Tibial nerve (tissue), 4 donors: ENCODE measurements at regions not wholly inside any gene's neighbourhood (a gene's known extent, or its start where the extent isn't known, plus 50 kb on each side); places are given as distances from the start of the nearest gene placed in this dataset.

Source experiments
- DNase-seq, 2 donors: peaks; one replicate each; pipeline ENCODE4 v3.0.0-alpha.2; 2019; ENCODE audit warnings: low spot score in 2 of 2
- H3K27ac ChIP-seq, 4 donors: fragments of 200-600 bp; sonication (generic) in 3 of 4; one replicate each; pipeline ENCODE4 v1.5.1; 2017 to 2019; ENCODE audit warnings: mild to moderate bottlenecking in 1 of 4
- H3K27me3 ChIP-seq, 2 donors: fragments of 200-600 bp; sonication (generic) in 1 of 2; one replicate each; pipeline versions ENCODE4 v1.5.1 to v1.6.0; 2017 to 2019
- H3K36me3 ChIP-seq, 3 donors: fragments of 200-600 bp; sonication (generic); one replicate each; pipeline ENCODE4 v1.5.1; 2018 to 2019
- H3K4me1 ChIP-seq, 4 donors: fragments of 200-600 bp; sonication (generic) in 3 of 4; one replicate each; pipeline ENCODE4 v1.5.1; 2017 to 2019
- H3K4me3 ChIP-seq, 4 donors: fragments of 200-600 bp; sonication (generic) in 3 of 4; one replicate each; pipeline ENCODE4 v1.5.1; 2017 to 2019; ENCODE audit warnings: mild to moderate bottlenecking in 1 of 4, moderate library complexity in 1 of 4
- H3K9me3 ChIP-seq, 4 donors: fragments of 200-600 bp; sonication (generic) in 3 of 4; one replicate each; pipeline ENCODE4 v1.5.1; 2017 to 2019
- CTCF ChIP-seq, 5 experiments: fragments of 200-600 bp in 3 of 5; fragments of 450-650 bp in 2 of 5; sonication (generic) in 3 of 5; IDR thresholded peaks; one replicate each; pipeline ENCODE4 v1.5.1; 2016 to 2019; ENCODE audit warnings: antibody characterized with exemption in 5 of 5, mild to moderate bottlenecking in 3 of 5, moderate library complexity in 2 of 5
- EP300 ChIP-seq, 2 donors: sonication (generic); formaldehyde crosslinking; IDR thresholded peaks; one replicate each; pipeline ENCODE4 v1.6.1; 2017; ENCODE audit warnings: antibody characterized with exemption in 2 of 2, mild to moderate bottlenecking in 1 of 2
- POLR2A ChIP-seq, 2 donors: fragments of 450-650 bp; IDR thresholded peaks; one replicate each; pipeline ENCODE4 v1.6.1; 2017; ENCODE audit warnings: antibody characterized with exemption in 2 of 2, mild to moderate bottlenecking in 2 of 2, moderate library complexity in 2 of 2
- WGBS, 2 donors: methylation state at CpG; one replicate each; pipeline ENCODE4 v1.1.5; 2018; 5-methylcytosine and 5-hydroxymethylcytosine counted together

DNA sequence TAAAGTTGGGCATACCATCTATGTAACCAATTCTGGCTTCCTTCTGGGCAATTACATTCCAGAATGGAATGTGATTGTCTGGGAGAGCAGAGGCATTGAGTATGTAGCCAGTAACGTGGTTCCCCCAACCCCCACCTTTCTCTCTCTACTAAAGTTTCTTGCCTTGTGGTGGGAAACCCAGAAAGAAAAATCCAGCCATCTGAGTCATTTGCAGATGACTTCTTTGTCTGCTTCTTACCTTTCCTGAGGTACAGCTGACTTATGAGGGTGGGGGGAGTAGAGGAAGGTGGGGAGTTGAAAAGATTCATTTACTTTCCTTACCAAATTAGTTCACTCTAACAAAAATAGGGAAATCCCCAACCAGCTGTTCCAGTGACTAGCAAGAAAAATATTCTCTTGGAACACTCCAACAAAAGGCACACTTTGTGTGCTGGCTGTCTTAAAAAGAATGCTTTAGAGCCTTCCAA is 112.1 kb upstream of the FRMD6 start:
- TF ChIP-seq CTCF (IDR thresholded peaks at IDR 0.05) (no peak), EP300 (IDR thresholded peaks at IDR 0.05) (peak in 1 of 2 donors; percentile 12), POLR2A (IDR thresholded peaks at IDR 0.05) (no peak)
- Histone ChIP-seq H3K36me3 (no peaks in the 10 kb centered on the region), H3K27ac (peak overlapping the region in 2 of 4 donors; percentile 58 to 59), H3K4me1 (peaks cover 0 to 3% (median 0%) of the 10 kb centered on the region in 4 donors), H3K9me3 (peaks cover 0 to 6% (median 0%) of the 10 kb centered on the region in 4 donors), H3K4me3 (no peak overlapping the region), H3K27me3 (no peaks in the 10 kb centered on the region)
- no peak for DNase-seq
- 5 to 33% methylated on average over 1 of the region's 1 CpG for WGBS, 2 donors

GRCh38 chr14:51540364-51540763 is 111.3 kb upstream of the FRMD6 start:
- Histone ChIP-seq H3K9me3 (peaks cover 0 to 5% (median 0%) of the 10 kb centered on the region in 4 donors), H3K27ac (peak overlapping the region in 2 of 4 donors; percentile 58 to 59), H3K36me3 (no peaks in the 10 kb centered on the region), H3K4me1 (no peaks in the 10 kb centered on the region), H3K4me3 (no peak overlapping the region), H3K27me3 (no peaks in the 10 kb centered on the region)
- 86 to 88% methylated on average over 3 of the region's 3 CpGs for WGBS, 2 donors
- no peak for DNase-seq
- no peak for TF ChIP-seq EP300 (IDR thresholded peaks at IDR 0.05)
- no peak for TF ChIP-seq POLR2A (IDR thresholded peaks at IDR 0.05)
- TF ChIP-seq CTCF (IDR thresholded peaks at IDR 0.05): no peak

DNA sequence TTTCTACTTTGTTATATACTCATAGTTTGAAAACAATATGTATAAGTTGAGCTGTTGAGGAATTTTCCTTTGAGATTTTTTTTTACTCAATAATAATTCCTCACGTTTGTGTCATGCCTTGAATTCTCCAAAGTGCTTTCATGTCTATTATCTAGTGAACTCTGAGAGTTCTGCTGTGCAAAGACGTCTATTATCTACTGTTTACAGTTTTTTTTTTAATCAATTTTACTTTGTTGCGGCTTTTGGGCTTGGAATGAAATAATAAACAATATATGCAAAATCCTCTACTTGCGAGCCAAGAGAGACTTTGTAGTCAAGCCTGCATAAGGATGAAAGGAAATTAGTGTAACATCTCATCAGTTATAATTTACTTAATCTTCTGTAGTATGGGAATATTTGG is 107.2 kb upstream of the FRMD6 start:
- H3K27me3 ChIP-seq: no peaks in the 10 kb centered on the region
- H3K27ac ChIP-seq: no peak overlapping the region
- H3K4me1 ChIP-seq: peaks cover 0 to 23% (median 2%) of the 10 kb centered on the region in 4 donors
- H3K4me3 ChIP-seq: no peak overlapping the region
- TF ChIP-seq POLR2A (IDR thresholded peaks at IDR 0.05) (no peak), EP300 (IDR thresholded peaks at IDR 0.05) (no peak), CTCF (IDR thresholded peaks at IDR 0.05) (no peak)
- no peaks in the 10 kb centered on the region for H3K9me3 ChIP-seq
- no peak for DNase-seq
- WGBS, 2 donors: 49 to 50% methylated on average over 4 of the region's 4 CpGs
- H3K36me3 ChIP-seq: no peaks in the 10 kb centered on the region

GRCh38 chr14:51544901-51545300 is 106.8 kb upstream of the FRMD6 start:
- 86 to 88% methylated on average over 3 of the region's 3 CpGs for WGBS, 2 donors
- H3K27ac ChIP-seq: no peak overlapping the region
- TF ChIP-seq EP300 (IDR thresholded peaks at IDR 0.05) (no peak), POLR2A (IDR thresholded peaks at IDR 0.05) (no peak), CTCF (IDR thresholded peaks at IDR 0.05) (no peak)
- H3K9me3 ChIP-seq: no peaks in the 10 kb centered on the region
- no peak for DNase-seq
- H3K4me3 ChIP-seq: no peak overlapping the region
- no peaks in the 10 kb centered on the region for H3K27me3 ChIP-seq
- peaks cover 0 to 24% (median 2%) of the 10 kb centered on the region in 4 donors for H3K4me1 ChIP-seq
- H3K36me3 ChIP-seq: no peaks in the 10 kb centered on the region

DNA sequence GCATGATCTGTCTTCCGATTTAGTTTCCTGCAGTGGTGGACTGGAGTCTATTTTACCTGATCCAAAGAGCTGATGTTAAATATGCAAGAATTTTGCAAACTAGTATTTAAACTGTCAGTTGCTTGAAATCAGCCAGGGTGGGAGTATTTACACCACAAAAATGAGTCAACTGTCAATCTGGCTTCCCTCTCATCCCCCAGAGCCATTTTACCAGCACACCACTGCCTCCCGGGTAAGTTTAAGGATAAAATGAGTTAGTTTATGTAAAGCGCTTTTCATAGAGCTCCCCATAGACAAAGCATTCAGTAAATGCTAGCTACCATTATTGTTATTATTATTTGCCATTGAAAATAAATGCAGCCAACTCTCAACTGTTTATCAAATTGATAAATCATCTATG is 106.3 kb upstream of the FRMD6 start:
- Histone ChIP-seq H3K27me3 (no peaks in the 10 kb centered on the region), H3K27ac (no peak overlapping the region), H3K4me1 (peaks cover 0 to 29% (median 2%) of the 10 kb centered on the region in 4 donors), H3K36me3 (no peaks in the 10 kb centered on the region), H3K9me3 (no peaks in the 10 kb centered on the region), H3K4me3 (no peak overlapping the region)
- DNase-seq: no peak
- TF ChIP-seq EP300 (IDR thresholded peaks at IDR 0.05): no peak
- TF ChIP-seq CTCF (IDR thresholded peaks at IDR 0.05): no peak
- WGBS, 2 donors: 78 to 82% methylated on average over 3 of the region's 3 CpGs
